IMR-90 (cell line): ENCODE measurements at regions not wholly inside any gene's neighbourhood (a gene's known extent, or its start where the extent isn't known, plus 50 kb on each side); places are given as distances from the start of the nearest gene placed in this dataset.
"Not testable (repeated sequence)": the region's sequence is repeated elsewhere in the genome, so short reads cannot be mapped to it uniquely, and the experiment has no call there.

Experiments
- ATAC-seq: fragments of 200-7000 bp; cut with Tn5 transposase; 2 replicates; pipeline ENCODE4 v1.9.1; 2020; ENCODE audit warnings: low read depth, mild to moderate bottlenecking, moderate library complexity
- BruUV-seq: library from RNA; stranded (reverse); fragments of 400-500 nt; replicated peaks from 2 replicates; lab custom pipeline; 2021; lab: Mats Ljungman, UMichigan
- CTCF ChIA-PET: fragments of 300-600 bp; formaldehyde crosslinking; extraction: SDS; loops from one replicate; lab custom pipeline; 2021; ENCODE audit warnings: antibody characterized with exemption; lab: Yijun Ruan, JAX
- POLR2A ChIA-PET: fragments of 300-600 bp; sonication (Branson Sonifier 250); formaldehyde crosslinking; loops from one replicate; lab custom pipeline; 2022; ENCODE audit warnings: antibody characterized with exemption; ENCODE audit not compliant: unreplicated experiment; lab: Charles Lee
- DNase-seq: peaks from one replicate; pipeline ENCODE4 v3.0.0; 2013
- H2AFZ ChIP-seq: replicated peaks from 2 replicates; pipeline ENCODE3; 2013; ENCODE audit warnings: low read length, mild to moderate bottlenecking; ENCODE audit not compliant: poor library complexity
- H2AK5ac ChIP-seq: 2 replicates; pipeline ENCODE4 v1.6.1; 2013; ENCODE audit warnings: low read depth, low read length, inconsistent platforms
- H2AK9ac ChIP-seq: replicated peaks from 2 replicates; pipeline ENCODE3; 2013; ENCODE audit warnings: mild to moderate bottlenecking, low read depth, low read length, moderate library complexity; ENCODE audit not compliant: poor library complexity
- H2BK120ac ChIP-seq: 2 replicates; pipeline ENCODE4 v1.6.1; 2013; ENCODE audit warnings: low read depth, low read length, inconsistent platforms
- H2BK15ac ChIP-seq: 3 replicates; pipeline ENCODE4 v1.6.1; 2013; ENCODE audit warnings: low read depth, low read length, inconsistent platforms
- H2BK20ac ChIP-seq: 2 replicates; pipeline ENCODE4 v1.6.1; 2013; ENCODE audit warnings: low read depth, mild to moderate bottlenecking, inconsistent platforms, low read length, moderate library complexity
- H2BK5ac ChIP-seq: 2 replicates; pipeline ENCODE4 v1.6.1; 2013; ENCODE audit warnings: mild to moderate bottlenecking, low read depth, low read length, inconsistent platforms; ENCODE audit not compliant: poor library complexity, severe bottlenecking
- H3K14ac ChIP-seq: replicated peaks from 2 replicates; pipeline ENCODE4 v1.6.1; 2013; ENCODE audit warnings: low read depth, low read length, inconsistent platforms
- H3K18ac ChIP-seq: 2 replicates; pipeline ENCODE4 v1.6.1; 2013; ENCODE audit warnings: low read depth, low read length, control low read depth
- H3K23ac ChIP-seq: 2 replicates; pipeline ENCODE4 v1.6.1; 2013; ENCODE audit warnings: low read depth, low read length, inconsistent platforms
- H3K27ac ChIP-seq: 2 replicates; pipeline ENCODE4 v1.5.1; 2013; ENCODE audit warnings: mild to moderate bottlenecking, control low read depth, low read length; ENCODE audit not compliant: insufficient read depth
- H3K27me3 ChIP-seq: 2 replicates; pipeline ENCODE4 v1.6.1; 2013; ENCODE audit warnings: low read length; ENCODE audit not compliant: control insufficient read depth, insufficient read depth
- H3K36me3 ChIP-seq: 2 replicates; pipeline ENCODE4 v1.6.1; 2013; ENCODE audit warnings: low read length, mixed read lengths; ENCODE audit not compliant: control insufficient read depth, insufficient read depth
- H3K4ac ChIP-seq: 2 replicates; pipeline ENCODE4 v1.6.1; 2013; ENCODE audit warnings: low read depth, low read length, inconsistent platforms
- H3K4me1 ChIP-seq: 2 replicates; pipeline ENCODE4 v1.6.1; 2013; ENCODE audit warnings: low read length, mixed read lengths; ENCODE audit not compliant: control insufficient read depth, insufficient read depth
- H3K4me2 ChIP-seq: 2 replicates; pipeline ENCODE4 v1.6.1; 2013; ENCODE audit warnings: low read depth, mild to moderate bottlenecking, control low read depth, low read length, moderate library complexity
- H3K4me3 ChIP-seq: 2 replicates; pipeline ENCODE4 v1.5.1; 2013; ENCODE audit warnings: low read depth, mild to moderate bottlenecking, control low read depth, low read length, moderate library complexity; ENCODE audit not compliant: insufficient read depth
- H3K56ac ChIP-seq: 2 replicates; pipeline ENCODE4 v1.6.1; 2013; ENCODE audit warnings: low read length, inconsistent platforms; ENCODE audit not compliant: insufficient read depth; ENCODE audit errors: extremely low read depth
- H3K79me1 ChIP-seq, 2 experiments: 2 replicates each; pipeline ENCODE4 v1.6.1; 2013; ENCODE audit warnings: low read length in 2 of 2, inconsistent platforms in 1 of 2, low read depth in 1 of 2
- H3K9ac ChIP-seq: 2 replicates; pipeline ENCODE4 v1.6.1; 2013; ENCODE audit warnings: low read depth, low read length, control low read depth
- H3K9me1 ChIP-seq: 2 replicates; pipeline ENCODE4 v1.6.1; 2013; ENCODE audit warnings: low read length, inconsistent platforms; ENCODE audit not compliant: insufficient read depth
- H3K9me3 ChIP-seq: 2 replicates; pipeline ENCODE4 v1.6.1; 2013; ENCODE audit warnings: low read length; ENCODE audit not compliant: control insufficient read depth, insufficient read depth
- H4K20me1 ChIP-seq: 2 replicates; pipeline ENCODE4 v1.6.1; 2013; ENCODE audit warnings: low read length, inconsistent platforms; ENCODE audit not compliant: insufficient read depth
- H4K5ac ChIP-seq: 2 replicates; pipeline ENCODE4 v1.6.1; 2013; ENCODE audit warnings: mild to moderate bottlenecking, low read depth, low read length, control low read depth
- H4K8ac ChIP-seq, 2 experiments: 2 replicates each; pipeline ENCODE4 v1.6.1; 2013; ENCODE audit warnings: low read depth in 2 of 2, low read length in 2 of 2, control low read depth in 1 of 2, inconsistent platforms in 1 of 2
- H4K91ac ChIP-seq: 2 replicates; pipeline ENCODE4 v1.6.1; 2013; ENCODE audit warnings: low read depth, low read length, inconsistent platforms; ENCODE audit not compliant: insufficient read depth
- WGBS, 2 experiments: methylation state at CpG; one replicate each; pipeline versions ENCODE4 v1.1.5 to v1.1.7; 2013; ENCODE audit warnings: missing lambda C conversion rate in 2 of 2; ENCODE audit not compliant: insufficient read length in 1 of 2; ENCODE audit errors: extremely low coverage in 2 of 2; 5-methylcytosine and 5-hydroxymethylcytosine counted together
- dilution Hi-C: fragments of 300-500 bp; cut with HindIII; formaldehyde crosslinking; loops from one replicate; pipeline ENCODE4 v1.14.3; 2018; ENCODE audit warnings: low sequenced_read_pairs; ENCODE audit not compliant: unreplicated experiment
- in situ Hi-C: fragments of 300-500 bp; cut with MboI; formaldehyde crosslinking; loops from 3 replicates; pipeline ENCODE4 v1.14.3; 2019; ENCODE audit warnings: low sequenced_read_pairs, inconsistent platforms, mixed read lengths
- intact Hi-C: fragments of 100-400 bp; cut with micrococcal nuclease; formaldehyde crosslinking; loops from 2 replicates; pipeline ENCODE4 v1.10.0; 2022

DNA sequence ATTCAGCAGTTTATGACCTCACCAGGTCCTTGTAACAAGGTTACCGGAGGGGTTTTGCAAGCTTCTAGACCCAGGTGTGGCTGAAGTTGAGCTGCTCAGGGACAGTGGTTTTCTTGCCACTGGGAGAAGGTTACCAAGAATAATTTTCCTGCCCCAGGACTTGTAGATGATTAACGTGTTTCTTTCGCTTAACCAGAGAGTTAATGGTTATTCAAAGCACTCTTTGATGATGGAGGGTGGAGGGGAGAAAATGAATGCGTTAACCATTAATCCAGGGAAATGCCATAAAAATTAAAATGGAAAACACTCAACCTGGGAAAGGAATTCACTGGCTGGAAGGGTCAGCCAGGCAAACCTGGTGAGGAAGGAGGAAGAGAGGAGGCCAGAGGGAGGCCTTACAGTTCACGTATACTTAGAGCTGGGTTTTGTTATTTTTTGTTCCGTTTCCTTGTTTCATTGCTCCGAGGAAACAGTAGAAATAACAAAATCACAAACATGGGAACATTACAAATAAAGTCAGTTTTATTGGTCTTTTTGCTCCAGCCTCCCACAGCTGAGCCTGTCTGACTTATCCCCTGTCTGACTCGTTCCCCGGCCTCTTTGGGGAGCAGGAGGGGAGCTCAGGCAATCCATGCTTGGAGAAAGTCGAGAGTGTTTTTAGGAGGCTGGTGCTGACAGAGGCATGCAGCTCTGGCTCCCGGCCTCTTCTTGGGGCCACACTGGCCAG lies 207.5 kb upstream of the IRF2BP2 start:
- H3K4me2 ChIP-seq, H3K9ac ChIP-seq, H3K36me3 ChIP-seq, H2BK120ac ChIP-seq, H3K79me1 ChIP-seq, ATAC-seq, H3K9me3 ChIP-seq, H3K18ac ChIP-seq, BruUV-seq, H2BK15ac ChIP-seq, H2AFZ ChIP-seq, H3K14ac ChIP-seq, H2AK9ac ChIP-seq, H4K8ac ChIP-seq, H3K27ac ChIP-seq, POLR2A ChIA-PET, H4K91ac ChIP-seq, DNase-seq, H2AK5ac ChIP-seq, H3K56ac ChIP-seq, CTCF ChIA-PET, H4K5ac ChIP-seq, H3K4me1 ChIP-seq, H2BK20ac ChIP-seq, H3K4ac ChIP-seq, H2BK5ac ChIP-seq, dilution Hi-C loops, in situ Hi-C loops, H3K23ac ChIP-seq, intact Hi-C loops, H4K20me1 ChIP-seq, H3K27me3 ChIP-seq, H3K9me1 ChIP-seq, H3K4me3 ChIP-seq: not testable (repeated sequence)
- whole genome bisulfite sequencing, 2 experiments = no CpG with 5 or more reads among the region's 11 CpGs

DNA sequence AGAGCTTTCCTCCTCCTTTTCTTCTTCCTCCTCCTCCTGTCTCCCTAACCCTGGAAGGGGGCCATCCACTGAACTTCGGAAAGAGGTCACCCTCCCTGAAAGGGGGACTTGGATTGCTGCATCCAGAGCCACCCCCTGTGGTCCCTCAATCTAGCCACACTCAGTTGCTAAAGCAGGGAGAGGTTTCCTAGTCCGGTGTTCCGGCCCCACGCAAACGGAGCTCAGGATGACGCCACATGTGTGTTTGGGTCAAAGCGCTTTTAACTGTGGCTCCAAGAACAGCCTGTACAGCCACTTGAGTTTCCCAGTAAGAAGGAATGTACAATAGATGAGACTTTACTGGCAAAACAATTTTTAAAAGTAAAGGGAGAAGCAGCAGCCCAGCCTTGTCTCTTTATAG lies 206.9 kb upstream of the IRF2BP2 start:
- H3K4ac ChIP-seq, in situ Hi-C loops, ATAC-seq, H2AK9ac ChIP-seq, H2BK120ac ChIP-seq, dilution Hi-C loops, H2AFZ ChIP-seq, H4K91ac ChIP-seq, H2AK5ac ChIP-seq, BruUV-seq, H4K8ac ChIP-seq, H2BK5ac ChIP-seq, H3K4me1 ChIP-seq, H4K20me1 ChIP-seq, H2BK15ac ChIP-seq, H3K27me3 ChIP-seq, POLR2A ChIA-PET, H3K9ac ChIP-seq, H3K18ac ChIP-seq, H2BK20ac ChIP-seq, intact Hi-C loops, H3K9me1 ChIP-seq, CTCF ChIA-PET, H4K5ac ChIP-seq, H3K56ac ChIP-seq, DNase-seq, H3K9me3 ChIP-seq, H3K14ac ChIP-seq, H3K27ac ChIP-seq, H3K79me1 ChIP-seq, H3K4me3 ChIP-seq, H3K36me3 ChIP-seq, H3K4me2 ChIP-seq, H3K23ac ChIP-seq: not testable (repeated sequence)
- WGBS, 2 experiments = no CpG with 5 or more reads among the region's 7 CpGs
